G401 (cell line): ENCODE measurements at regions not wholly inside any gene's neighbourhood (a gene's known extent, or its start where the extent isn't known, plus 50 kb on each side); places are given as distances from the start of the nearest gene placed in this dataset.

Experiments
- DNase-seq: peaks from one replicate; pipeline ENCODE4 v3.0.0-alpha.2; 2015; ENCODE audit warnings: low spot score
- in situ Hi-C: cut with HindIII; loops from 2 replicates; pipeline ENCODE4 v1.10.0; 2016; ENCODE audit warnings: low sequenced_read_pairs, mixed read lengths

DNA sequence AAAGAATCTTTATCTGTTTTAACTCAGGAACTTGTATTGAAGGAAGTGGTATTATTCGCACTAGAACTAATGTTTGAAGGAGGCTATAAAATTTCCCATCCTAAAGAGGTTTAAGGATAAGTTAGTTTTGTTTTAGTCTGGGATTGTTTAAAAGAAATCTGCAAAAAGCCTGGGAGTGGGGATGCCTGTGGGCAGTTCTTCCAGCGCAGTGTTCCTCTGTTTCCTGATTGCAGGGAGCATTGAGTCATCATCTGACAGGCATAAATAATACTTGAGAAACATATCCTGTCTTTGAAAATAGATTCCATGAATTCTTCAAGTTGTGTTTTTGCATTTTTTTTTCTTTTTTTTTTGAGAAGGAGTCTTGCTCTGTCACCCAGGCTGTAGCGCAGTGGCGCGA, 350.8 kb upstream of the PTBP2 start:
- DNase-seq: no peak
- in situ Hi-C loops: no loop called here

DNA sequence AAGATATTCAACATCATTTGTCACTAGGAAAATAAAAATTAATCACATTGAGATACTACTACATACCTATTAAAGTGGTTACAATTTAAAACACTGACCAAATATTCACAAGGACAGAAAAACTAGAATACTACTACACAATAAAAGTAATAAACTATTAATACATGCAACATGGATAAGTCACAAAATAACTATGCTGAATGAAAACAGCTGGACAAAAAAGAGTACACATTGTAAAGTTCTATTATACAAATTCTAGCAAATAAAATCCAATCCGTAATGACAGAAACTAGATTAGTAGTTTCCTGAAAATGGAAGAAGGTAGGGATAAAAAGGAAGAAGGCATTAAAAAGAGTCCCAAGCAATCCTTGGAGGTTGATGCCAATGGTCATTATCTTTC, 348.7 kb upstream of the PTBP2 start:
- no peak for DNase-seq
- in situ Hi-C loops: no loop called here

DNA sequence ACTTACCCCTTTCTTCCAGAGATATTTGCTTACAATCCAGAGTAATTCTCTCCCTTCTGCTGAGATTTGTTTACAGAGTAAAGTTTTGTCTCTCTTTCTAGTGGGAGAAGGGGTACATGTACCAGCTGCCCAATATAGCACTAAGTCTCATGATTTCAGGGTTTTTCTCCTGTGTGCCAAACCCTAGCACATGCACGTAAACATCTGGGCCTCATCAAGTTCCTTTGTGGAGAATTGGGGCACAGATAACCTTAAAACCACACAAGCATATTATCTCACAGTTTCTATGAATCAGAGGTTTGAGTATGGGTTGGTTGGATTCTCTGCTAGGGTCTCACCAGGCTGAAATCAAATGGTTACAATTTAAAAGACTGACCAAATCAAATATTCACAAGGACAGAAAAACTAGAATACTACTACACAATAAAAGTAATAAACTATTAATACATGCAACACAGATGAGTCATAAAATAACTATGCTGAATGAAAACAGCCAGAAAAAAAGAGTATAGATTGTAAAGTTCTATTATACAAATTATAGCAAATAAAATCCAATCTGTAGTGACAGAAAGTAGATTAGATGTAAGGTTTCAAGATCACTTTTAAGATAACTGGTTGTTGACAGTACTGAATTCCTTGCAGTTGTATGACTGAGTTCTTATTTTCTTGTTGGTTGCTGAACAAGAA, 347.4 kb upstream of the PTBP2 start:
- in situ Hi-C loops: no loop called here
- no peak for DNase-seq

DNA sequence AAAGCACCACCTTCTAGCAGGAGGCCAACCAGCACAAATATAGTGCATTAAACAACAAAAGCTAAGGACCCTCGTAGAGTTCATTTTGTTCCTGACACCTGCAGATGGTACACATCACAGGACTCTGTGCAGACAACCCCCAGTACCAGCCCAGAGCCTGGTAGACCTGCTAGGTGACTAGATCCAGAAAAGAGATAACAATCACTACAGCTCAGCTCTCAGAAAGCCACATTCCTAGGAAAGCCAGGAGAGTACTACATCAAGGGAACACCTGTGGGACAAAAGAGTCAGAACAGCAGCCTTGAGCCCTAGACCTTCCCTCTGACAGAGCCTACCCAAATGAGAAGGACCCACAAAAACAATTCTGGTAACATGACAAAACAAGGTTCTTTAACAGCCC, 344.7 kb upstream of the PTBP2 start:
- in situ Hi-C loops: no loop called here
- DNase-seq: no peak

DNA sequence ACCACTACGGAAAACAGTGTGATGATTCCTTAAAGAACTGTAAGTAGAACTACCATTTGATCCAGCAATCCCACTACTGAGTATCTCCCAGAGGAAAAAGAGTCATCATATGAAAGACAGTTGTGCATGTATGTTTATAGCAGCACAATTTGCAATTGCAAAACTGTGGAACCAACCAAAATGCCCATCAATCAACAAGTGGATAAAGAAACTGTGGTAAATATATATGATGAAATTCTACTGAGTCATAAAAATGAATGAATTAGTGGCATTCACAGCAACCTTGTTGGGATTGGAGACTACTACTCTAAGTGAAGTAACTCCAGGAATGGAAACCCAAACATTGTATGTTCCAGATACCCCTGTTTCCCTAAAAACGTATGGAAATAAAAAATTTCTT, 337.0 kb upstream of the PTBP2 start:
- DNase-seq: no peak
- in situ Hi-C loops: no loop called here

DNA sequence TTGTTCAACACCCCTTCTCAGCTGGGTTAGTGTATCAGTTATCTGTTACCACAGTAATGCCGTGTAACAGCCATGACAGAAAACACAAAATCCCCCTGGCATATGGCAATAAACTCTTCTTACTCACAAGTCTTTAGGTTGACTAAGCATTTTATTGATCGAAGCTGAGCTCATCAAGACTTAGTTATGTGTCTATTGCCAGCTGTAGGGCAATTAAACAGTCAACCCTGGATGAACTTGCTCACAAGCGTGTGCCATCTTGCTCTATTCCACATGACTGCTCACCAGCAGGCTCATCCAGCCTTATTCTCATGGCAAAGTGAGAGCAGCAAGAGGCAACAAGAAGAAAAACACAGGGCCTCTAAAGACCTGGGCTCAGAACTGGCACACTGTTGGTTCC, 333.8 kb upstream of the PTBP2 start:
- DNase-seq: no peak
- in situ Hi-C loops: no loop called here

DNA sequence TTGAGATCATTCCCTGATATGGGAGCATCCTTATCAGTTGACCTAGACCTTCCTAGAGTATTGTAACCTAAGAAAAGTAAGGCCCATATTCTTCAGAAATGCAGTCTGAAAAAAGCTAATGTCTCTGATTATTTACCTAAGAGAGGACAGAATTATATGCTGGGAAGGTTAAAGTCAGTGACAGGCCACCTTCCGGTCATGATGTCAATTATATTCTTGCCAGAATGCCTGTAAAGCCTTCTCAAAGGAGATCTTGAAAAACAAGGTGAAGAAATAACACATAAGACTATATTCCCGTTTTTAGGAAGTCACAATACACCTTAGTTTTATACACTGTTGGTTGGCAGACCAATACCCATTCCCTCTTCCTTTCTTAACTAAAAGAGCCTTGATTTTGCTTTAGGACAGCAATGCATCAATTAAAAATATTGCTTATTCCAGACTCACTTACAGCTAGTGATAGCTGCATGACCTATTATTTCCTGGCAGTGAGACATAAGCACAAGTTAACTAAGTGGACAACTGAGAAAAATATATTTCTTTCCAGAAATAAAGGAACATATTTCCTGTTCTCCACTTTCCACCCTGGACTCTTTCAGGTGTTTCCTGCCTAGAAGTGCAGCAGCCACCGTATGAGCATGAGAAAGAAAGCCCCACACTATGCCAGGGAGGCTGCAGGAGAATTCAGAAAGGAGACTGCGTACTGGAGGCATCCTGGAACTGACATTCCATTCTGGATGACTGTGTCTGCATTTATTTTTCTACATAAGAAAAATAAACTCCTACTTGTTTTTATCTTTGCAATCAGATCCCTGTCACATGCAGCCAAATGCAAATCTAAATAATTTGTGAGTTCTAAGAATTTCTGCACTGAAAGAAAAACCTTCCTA, 332.9 kb upstream of the PTBP2 start:
- in situ Hi-C loops: no loop called here
- DNase-seq: no peak

DNA sequence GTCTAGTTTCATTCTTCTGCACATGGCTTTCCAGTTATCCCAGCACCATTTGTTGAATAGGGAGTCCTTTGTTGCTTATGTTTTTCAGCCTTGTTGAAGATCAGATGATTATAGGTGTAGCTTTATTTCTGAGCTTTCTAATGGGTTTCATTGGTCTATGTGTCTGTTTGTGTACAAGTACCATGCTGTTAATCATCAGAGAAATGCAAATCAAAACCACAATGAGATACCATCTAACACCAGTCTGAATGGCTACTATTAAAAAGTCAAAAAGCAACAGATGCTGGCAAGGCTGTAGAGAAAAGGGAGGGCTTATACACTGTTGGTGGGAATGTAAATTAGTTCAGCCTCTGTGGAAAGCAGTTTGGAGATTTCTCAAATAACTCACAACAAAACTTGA, 321.5 kb upstream of the PTBP2 start:
- in situ Hi-C loops: no loop called here
- no peak for DNase-seq

DNA sequence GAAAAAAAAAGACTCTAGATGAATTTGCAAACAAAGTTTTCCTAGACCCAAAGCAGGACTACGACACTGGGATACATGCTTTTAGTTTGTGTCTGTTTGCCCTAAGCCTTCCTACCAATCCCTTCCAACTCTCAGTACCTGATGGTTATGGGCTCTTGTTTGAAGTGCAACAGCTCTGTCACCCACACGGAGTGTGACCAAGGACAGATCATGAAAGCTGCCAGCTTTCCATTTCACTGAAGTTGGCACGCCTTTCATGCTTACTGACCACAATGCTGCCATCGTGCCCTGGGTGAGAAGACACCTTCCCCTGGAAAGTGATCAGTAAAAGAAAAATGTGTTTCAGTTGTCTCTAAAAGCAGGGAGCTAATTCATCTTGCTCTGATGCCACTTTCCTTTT, 312.5 kb upstream of the PTBP2 start:
- in situ Hi-C loops: no loop called here
- DNase-seq: no peak

DNA sequence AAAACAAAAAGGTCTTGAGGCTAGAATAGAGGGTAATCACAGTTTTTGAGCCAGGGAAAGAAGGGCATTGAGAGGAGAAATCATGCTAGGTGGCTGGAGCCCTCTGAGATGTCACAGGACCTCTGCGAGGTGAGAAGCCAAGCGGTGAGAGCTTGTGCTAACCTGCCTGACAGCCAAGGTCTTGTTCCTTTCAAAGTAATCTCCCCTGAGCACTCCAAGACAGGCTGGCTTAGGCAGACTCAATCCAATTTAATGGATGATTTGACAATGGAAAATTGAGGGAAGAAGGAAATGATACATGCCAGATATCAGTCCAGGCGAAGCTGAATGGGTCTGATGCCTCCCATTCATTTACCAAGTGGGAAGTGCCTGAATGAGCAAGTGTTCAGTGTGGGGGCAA, 311.9 kb upstream of the PTBP2 start:
- in situ Hi-C loops: no loop called here

DNA sequence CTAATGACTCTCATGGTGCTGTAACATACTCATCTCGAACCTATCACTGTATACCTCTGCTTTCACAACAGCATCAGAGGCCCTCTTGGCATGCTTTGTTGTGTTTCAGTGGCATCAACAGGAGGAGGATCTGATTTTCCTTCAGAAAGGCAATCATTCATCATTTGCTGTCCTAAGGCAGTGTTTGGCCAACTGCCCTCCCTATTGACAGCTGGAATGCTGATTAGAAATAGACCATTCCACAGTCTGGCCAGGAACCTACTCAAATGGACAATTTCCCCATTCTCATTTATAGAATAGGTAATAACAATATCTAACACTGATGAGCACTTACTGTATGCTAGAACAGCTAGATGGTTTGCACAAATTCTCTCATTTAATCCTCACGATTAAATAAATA, 310.6 kb upstream of the PTBP2 start:
- in situ Hi-C loops: no loop called here
- DNase-seq: no peak

More for the DNA sequence above, 311.9 kb upstream of the PTBP2 start:
- no peak for DNase-seq

DNA sequence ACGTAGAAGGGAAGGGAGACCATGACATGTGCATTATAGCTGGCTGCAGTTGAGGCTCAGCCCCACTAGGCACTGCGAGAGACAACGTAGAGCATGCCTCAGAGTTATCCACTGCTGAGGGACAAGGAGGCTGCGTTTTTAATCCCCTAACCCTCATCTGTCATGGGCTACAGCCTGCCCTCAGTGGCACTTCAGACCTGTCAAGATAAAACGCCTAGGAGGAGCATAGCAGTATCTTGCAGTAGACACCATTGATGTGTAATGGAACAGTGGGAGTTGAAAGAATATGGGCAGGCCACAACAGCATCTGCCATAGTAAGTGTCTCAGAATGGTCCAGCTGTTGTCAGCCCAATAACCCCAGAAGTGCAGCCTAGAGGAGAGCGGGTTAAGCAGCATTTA, 307.0 kb upstream of the PTBP2 start:
- in situ Hi-C loops: no loop called here
- DNase-seq: no peak

DNA sequence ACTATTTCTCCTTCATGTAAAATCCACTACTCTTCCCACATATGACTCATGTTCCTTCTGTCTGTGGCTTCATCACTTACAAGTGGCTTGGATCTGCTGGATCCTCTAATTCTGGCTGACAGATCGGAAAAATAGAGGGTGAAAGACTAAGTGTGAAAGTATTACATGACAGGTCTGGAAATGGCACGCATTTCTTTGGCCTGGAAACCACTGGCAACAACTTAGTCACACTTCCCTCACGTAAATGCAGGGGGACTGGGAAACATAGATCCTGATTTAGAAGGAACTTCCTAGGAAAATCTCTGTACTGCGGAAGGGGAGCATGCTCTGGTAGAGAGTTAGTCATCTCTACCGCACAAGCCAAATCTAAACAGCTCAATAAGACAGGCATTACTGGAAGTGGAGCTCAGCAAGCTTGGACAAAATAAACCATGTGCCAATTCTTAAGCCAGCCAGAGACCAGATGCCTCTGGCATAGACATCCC, 305.4 kb upstream of the PTBP2 start:
- DNase-seq: no peak

DNA sequence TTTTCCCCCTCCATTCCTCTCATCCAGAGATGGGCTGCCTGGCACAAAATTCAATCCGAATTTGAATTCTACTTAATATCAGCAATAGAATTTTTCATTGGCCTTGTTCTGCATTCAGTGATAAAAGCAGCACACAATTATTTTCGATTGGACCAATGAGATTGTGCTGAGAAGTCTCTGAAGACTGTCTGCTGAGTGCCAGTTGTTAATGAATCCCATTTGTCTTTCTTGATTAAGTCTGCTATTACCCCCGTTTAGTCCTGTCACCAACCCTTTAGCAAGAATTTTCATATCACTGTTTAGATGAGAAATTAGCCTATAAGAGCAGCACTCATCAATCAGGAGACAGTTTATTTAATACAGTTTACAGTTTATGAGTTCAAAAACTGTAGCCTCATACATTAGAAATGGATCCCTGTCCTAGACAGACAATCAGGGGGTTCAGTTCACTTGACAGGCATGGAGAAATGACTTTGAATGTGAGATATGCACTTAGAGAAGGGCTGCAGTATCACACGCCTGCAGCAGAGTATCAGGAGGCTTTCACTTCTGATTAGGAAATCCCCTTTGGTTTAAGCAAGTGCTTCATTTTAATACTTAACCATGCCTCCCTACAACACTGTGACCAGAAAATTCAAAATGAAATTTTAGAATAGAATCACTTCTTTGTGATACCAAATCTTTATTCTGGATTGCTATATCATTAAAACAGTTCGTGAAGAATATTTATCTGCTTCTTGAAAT, 304.7 kb upstream of the PTBP2 start:
- DNase-seq: no peak
- in situ Hi-C loops: no loop called here

More for the DNA sequence above, 305.4 kb upstream of the PTBP2 start:
- in situ Hi-C loops: no loop called here

DNA sequence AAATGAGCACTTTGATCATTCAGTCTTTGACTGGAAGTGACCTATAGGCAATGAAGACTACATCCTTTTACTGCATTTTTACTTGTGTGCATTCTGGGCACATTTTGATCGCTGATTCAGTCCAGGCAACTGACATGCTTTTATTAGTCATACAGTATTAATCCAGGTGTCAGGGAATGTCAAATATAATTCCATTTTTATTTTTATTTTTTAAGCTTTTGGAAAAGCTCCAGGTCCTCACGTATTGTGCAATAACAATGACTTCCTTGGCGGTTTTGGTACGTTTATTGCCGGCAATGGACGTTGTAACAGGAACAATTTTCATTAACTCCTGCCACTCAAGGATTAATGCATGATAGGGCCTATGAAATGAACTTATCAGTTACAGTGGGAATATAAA, 302.6 kb upstream of the PTBP2 start:
- DNase-seq: no peak
- in situ Hi-C loops: no loop called here

DNA sequence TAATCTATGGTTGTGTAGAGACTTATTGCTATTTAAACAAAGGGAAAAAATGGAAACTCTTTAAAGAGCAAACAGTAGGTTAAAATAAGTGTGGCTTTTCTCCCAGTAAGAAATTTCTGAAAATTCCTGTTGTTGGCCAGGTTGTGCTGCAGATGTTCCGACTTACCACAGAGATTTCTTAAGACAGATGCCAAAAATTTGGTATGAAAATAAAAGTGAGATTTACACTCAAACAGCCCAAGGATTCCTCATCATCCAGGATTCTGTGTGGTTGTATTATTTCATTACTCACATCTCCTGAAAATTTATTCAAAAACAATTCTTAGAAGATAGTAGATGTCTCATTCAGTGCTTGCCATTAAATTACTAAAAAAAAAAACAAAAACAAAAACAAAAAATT, 296.7 kb upstream of the PTBP2 start:
- DNase-seq: no peak

DNA sequence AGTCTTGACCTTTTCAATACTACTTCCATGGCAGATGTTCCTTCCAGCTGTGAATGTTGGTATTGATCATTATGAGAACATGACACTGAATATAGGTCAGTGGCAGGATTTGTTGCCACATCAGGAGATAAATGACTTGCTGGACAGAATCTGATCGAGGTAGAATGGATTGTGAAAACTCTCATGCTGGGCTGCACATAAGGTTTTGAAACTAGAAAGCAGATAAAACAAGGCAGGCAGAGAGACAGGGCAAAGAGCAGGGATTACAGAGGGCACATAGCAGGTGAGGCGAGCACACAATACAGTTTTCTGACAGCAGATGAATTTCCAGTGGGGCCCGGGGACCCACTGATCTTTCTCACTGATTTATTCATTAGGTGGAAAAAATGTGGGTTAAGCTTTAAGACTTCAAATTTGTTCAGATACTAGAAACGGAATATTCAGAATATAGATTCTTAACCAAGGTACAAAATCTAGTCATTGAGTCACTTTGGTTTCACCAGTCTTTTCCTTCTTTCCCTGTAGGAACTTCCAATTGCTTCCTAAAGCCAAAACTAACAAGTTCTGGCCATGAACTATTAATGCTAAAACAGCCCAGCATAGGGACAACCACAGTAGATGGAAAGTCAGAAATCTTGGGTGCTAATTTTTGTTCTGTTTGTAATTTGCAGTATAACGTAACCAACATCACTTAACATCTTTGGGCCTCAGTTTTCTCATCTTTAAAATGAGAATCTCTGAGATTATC, 296.0 kb upstream of the PTBP2 start:
- in situ Hi-C loops: no loop called here
- DNase-seq: no peak

More for the DNA sequence above, 296.7 kb upstream of the PTBP2 start:
- in situ Hi-C loops: no loop called here

DNA sequence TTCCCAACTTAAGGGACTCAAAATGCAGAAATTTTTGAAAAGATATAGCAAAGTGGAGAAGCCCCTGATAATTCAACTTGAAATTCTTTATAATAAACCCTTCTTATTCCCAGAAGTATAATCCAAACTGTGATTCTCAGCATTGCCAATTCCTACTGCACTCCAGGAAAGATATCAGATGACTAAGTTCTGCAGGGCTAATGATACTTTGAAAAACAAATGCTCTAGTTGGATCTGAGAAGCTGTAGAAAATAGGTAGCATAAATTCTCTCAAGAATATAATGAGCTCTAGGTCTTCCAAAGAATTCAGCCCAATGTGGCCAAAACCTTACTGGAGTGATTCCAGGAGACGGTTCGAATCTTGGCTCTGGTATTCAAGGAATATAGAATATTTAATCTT, 294.0 kb upstream of the PTBP2 start:
- in situ Hi-C loops: no loop called here
- no peak for DNase-seq

DNA sequence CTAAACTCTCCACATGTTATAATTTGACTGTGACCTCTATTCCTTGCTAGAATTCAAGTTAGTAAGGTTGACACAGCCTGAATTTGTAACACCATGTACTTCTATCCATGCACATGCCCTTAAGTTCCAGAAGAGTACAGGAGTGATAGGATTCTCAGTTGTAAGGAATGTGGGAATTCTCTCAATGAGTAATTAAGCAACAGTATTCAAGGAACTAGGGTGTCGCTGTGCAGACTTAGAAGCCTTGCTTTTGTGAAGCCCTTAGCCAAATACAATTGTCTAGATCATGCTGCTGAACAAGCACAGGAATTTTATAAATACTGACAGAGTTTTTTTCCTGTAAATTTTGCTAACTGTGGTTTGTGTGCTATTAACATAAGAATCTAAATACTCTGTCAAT, 276.3 kb upstream of the PTBP2 start:
- in situ Hi-C loops: no loop called here
- DNase-seq: no peak
